ENCODE measurements at regions not wholly inside any gene's neighbourhood (a gene's known extent, or its start where the extent isn't known, plus 50 kb on each side); places are given as distances from the start of the nearest gene placed in this dataset.

GRCh38 chr16:35319536-35320192 lies 1860.3 kb downstream of the TP53TG3F start:
- TF ChIP-seq POLR2AphosphoS5 (IDR thresholded peaks at IDR 0.05; ENCODE audit: borderline replicate concordance, low read depth, low read length), result no peak
- TF ChIP-seq EZH2 (IDR thresholded peaks at IDR 0.05), result no peak
